NB4 (cell line): ENCODE measurements at regions not wholly inside any gene's neighbourhood (a gene's known extent, or its start where the extent isn't known, plus 50 kb on each side); places are given as distances from the start of the nearest gene placed in this dataset.

Experiments used
- CTCF ChIP-seq: IDR thresholded peaks from one replicate; pipeline ENCODE4 v1.5.1; 2012; ENCODE audit warnings: low read depth, low read length
- MAX ChIP-seq: IDR thresholded peaks from 2 replicates; pipeline ENCODE4 v1.6.1; 2011; ENCODE audit warnings: low read depth, low read length
- MYC ChIP-seq: IDR thresholded peaks from 2 replicates; pipeline ENCODE4 v1.6.1; 2011; ENCODE audit warnings: low read depth, low read length
- POLR2A ChIP-seq: IDR thresholded peaks from 2 replicates; pipeline ENCODE4 v1.6.1; 2011; ENCODE audit warnings: mild to moderate bottlenecking; ENCODE audit not compliant: insufficient read length; ENCODE audit errors: extremely low read depth

GRCh38 chr13:54357284-54357933, 1328.8 kb downstream of the OLFM4 start:
- TF ChIP-seq POLR2A (no peak), CTCF (no peak), MAX (no peak), MYC (no peak)
